ENCODE measurements at regions not wholly inside any gene's neighbourhood (a gene's known extent, or its start where the extent isn't known, plus 50 kb on each side); places are given as distances from the start of the nearest gene placed in this dataset.

DNA sequence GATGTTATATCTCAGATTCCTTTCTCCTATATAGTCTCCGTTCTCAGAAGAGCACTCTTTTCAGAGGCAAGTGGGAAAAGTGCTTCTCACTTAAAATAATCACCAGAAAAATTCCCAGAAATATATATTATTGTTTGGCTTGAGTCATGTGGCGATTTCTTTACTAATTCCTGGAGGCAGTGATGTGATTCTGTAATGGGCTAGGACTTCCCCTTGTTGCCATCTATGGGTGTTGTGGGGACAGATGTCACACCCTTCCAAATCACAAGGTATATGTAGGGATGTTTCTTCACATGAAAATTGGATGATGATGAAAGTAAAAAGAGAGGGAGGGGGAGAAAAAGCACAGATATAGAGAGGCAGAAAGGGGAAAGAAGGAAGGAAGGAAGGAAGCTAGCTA, 553.4 kb downstream of the PPP4R3C start (continued):
- TF ChIP-seq, protein P1, sequence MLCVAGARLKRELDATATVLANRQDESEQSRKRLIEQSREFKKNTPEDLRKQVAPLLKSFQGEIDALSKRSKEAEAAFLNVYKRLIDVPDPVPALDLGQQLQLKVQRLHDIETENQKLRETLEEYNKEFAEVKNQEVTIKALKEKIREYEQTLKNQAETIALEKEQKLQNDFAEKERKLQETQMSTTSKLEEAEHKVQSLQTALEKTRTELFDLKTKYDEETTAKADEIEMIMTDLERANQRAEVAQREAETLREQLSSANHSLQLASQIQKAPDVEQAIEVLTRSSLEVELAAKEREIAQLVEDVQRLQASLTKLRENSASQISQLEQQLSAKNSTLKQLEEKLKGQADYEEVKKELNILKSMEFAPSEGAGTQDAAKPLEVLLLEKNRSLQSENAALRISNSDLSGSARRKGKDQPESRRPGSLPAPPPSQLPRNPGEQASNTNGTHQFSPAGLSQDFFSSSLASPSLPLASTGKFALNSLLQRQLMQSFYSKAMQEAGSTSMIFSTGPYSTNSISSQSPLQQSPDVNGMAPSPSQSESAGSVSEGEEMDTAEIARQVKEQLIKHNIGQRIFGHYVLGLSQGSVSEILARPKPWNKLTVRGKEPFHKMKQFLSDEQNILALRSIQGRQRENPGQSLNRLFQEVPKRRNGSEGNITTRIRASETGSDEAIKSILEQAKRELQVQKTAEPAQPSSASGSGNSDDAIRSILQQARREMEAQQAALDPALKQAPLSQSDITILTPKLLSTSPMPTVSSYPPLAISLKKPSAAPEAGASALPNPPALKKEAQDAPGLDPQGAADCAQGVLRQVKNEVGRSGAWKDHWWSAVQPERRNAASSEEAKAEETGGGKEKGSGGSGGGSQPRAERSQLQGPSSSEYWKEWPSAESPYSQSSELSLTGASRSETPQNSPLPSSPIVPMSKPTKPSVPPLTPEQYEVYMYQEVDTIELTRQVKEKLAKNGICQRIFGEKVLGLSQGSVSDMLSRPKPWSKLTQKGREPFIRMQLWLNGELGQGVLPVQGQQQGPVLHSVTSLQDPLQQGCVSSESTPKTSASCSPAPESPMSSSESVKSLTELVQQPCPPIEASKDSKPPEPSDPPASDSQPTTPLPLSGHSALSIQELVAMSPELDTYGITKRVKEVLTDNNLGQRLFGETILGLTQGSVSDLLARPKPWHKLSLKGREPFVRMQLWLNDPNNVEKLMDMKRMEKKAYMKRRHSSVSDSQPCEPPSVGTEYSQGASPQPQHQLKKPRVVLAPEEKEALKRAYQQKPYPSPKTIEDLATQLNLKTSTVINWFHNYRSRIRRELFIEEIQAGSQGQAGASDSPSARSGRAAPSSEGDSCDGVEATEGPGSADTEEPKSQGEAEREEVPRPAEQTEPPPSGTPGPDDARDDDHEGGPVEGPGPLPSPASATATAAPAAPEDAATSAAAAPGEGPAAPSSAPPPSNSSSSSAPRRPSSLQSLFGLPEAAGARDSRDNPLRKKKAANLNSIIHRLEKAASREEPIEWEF (IDR thresholded peaks at IDR 0.05; ENCODE audit: insufficient replicate concordance, low read depth, low read length): no peak
- TF ChIP-seq TAF1 (IDR thresholded peaks at IDR 0.05; ENCODE audit: borderline replicate concordance, low read depth, low read length): no peak

DNA sequence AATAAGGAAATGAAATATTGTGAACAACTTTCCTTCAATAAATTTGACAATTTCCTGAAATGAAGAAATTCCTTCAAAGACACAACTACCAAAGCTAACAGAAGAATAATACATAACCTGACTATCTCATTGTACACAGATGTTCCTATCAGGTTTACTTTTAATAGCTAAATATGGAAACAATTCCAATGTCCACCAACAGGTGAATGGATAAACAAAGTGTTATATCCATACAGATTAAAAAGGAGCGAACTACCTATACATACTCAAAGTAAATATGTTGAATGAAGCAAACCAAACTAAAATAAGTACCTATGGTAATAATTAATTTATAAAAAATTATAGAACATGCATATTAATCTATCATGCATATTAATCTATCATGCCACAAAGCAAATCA, 554.9 kb downstream of the PPP4R3C start:
- Histone ChIP-seq H3K9ac (ENCODE audit: control insufficient read depth, insufficient read depth, low read length) (no peak overlapping the region), H2AFZ (ENCODE audit: control insufficient read depth, low read depth, low read length) (no peak overlapping the region), H3K27me3 (replicated peaks in 1 of 2; ENCODE audit: control insufficient read depth in 2 of 2, insufficient read depth in 2 of 2, low read length in 1 of 2) (no peaks in the 10 kb centered on the region), H3K36me3 (ENCODE audit: control insufficient read depth in 2 of 2, insufficient read depth in 2 of 2, low read length in 1 of 2) (no peaks in the 10 kb centered on the region), H3K79me2 (ENCODE audit: control insufficient read depth, insufficient read depth, low read length) (no peaks in the 10 kb centered on the region), H3K9me3 (replicated peaks; ENCODE audit: control insufficient read depth, insufficient read depth, low read length) (no peaks in the 10 kb centered on the region), H3K27ac (ENCODE audit: control insufficient read depth, insufficient read depth) (no peak overlapping the region), H3K4me2 (ENCODE audit: control insufficient read depth, insufficient read depth) (no peak overlapping the region), H3K4me1 (ENCODE audit: control insufficient read depth, insufficient read depth, low read length) (no peaks in the 10 kb centered on the region), H3K4me3 (no peak overlapping the region), H4K20me1 (ENCODE audit: control insufficient read depth, insufficient read depth) (no peaks in the 10 kb centered on the region)
- CTCF ChIA-PET: interaction anchor here (0.8 to 1.9 kb wide), 3 partner anchors 9 to 278 kb away, joined by 3 to 11 read pairs (median 4); no protein-coding TSS in a partner anchor
- no peak for FAIRE-seq
- RAD21 ChIA-PET (ENCODE audit: unreplicated experiment): interaction anchor here (1.6 to 1.7 kb wide), 2 partner anchors 51 to 55 kb away, joined by 4 to 7 read pairs; no protein-coding TSS in a partner anchor
- no peak for DNase-seq (ENCODE audit: low read depth, low spot score)
- ATAC-seq: no peak
- POLR2A ChIA-PET: no interaction called here
- WGBS (ENCODE audit: insufficient coverage, insufficient replicate concordance, low lambda C conversion rate, missing lambda C conversion rate): 4% methylated on average over 1 of the region's 1 CpG
- SMC1A ChIA-PET (ENCODE audit: uncharacterized antibody, unreplicated experiment): interaction anchor here (0.5 to 1.1 kb wide), 7 partner anchors 11 to 278 kb away, joined by 3 to 4 read pairs (median 3); no protein-coding TSS in a partner anchor
- intact Hi-C loops (cut with micrococcal nuclease; ENCODE audit: unreplicated experiment): no loop called here
- BruUV-seq (replicated peaks): no TSS peak
- in situ Hi-C loops (cut with MboI): no loop called here
- TF ChIP-seq MYB (IDR thresholded peaks at IDR 0.05; ENCODE audit: borderline replicate concordance, low read depth, low read length) (no peak), ZNF274 (IDR thresholded peaks at IDR 0.05; ENCODE audit: insufficient read depth, insufficient read length) (no peak), SRF (IDR thresholded peaks at IDR 0.05; ENCODE audit: low read depth in 2 of 2, low read length in 2 of 2) (no peak), ZNF207 (IDR thresholded peaks at IDR 0.05; ENCODE audit: borderline replicate concordance) (no peak), BMI1 (IDR thresholded peaks at IDR 0.05; ENCODE audit: borderline replicate concordance) (no peak), NBN (IDR thresholded peaks at IDR 0.05) (no peak)
- TF ChIP-seq, protein P2, sequence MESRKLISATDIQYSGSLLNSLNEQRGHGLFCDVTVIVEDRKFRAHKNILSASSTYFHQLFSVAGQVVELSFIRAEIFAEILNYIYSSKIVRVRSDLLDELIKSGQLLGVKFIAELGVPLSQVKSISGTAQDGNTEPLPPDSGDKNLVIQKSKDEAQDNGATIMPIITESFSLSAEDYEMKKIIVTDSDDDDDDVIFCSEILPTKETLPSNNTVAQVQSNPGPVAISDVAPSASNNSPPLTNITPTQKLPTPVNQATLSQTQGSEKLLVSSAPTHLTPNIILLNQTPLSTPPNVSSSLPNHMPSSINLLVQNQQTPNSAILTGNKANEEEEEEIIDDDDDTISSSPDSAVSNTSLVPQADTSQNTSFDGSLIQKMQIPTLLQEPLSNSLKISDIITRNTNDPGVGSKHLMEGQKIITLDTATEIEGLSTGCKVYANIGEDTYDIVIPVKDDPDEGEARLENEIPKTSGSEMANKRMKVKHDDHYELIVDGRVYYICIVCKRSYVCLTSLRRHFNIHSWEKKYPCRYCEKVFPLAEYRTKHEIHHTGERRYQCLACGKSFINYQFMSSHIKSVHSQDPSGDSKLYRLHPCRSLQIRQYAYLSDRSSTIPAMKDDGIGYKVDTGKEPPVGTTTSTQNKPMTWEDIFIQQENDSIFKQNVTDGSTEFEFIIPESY (IDR thresholded peaks at IDR 0.05): no peak
- TF ChIP-seq, protein P3, sequence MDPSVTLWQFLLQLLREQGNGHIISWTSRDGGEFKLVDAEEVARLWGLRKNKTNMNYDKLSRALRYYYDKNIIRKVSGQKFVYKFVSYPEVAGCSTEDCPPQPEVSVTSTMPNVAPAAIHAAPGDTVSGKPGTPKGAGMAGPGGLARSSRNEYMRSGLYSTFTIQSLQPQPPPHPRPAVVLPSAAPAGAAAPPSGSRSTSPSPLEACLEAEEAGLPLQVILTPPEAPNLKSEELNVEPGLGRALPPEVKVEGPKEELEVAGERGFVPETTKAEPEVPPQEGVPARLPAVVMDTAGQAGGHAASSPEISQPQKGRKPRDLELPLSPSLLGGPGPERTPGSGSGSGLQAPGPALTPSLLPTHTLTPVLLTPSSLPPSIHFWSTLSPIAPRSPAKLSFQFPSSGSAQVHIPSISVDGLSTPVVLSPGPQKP (IDR thresholded peaks at IDR 0.05; ENCODE audit: low read depth, low read length): no peak
- TF ChIP-seq, protein P4, sequence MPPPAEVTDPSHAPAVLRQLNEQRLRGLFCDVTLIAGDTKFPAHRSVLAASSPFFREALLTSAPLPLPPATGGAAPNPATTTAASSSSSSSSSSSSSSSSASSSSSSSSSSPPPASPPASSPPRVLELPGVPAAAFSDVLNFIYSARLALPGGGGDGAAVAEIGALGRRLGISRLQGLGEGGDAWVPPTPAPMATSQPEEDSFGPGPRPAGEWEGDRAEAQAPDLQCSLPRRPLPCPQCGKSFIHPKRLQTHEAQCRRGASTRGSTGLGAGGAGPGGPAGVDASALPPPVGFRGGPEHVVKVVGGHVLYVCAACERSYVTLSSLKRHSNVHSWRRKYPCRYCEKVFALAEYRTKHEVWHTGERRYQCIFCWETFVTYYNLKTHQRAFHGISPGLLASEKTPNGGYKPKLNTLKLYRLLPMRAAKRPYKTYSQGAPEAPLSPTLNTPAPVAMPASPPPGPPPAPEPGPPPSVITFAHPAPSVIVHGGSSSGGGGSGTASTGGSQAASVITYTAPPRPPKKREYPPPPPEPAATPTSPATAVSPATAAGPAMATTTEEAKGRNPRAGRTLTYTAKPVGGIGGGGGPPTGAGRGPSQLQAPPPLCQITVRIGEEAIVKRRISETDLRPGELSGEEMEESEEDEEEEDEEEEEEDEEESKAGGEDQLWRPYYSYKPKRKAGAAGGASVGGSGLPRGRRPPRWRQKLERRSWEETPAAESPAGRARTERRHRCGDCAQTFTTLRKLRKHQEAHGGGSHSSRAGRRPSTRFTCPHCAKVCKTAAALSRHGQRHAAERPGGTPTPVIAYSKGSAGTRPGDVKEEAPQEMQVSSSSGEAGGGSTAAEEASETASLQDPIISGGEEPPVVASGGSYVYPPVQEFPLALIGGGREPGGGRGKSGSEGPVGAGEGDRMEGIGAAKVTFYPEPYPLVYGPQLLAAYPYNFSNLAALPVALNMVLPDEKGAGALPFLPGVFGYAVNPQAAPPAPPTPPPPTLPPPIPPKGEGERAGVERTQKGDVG (CRISPR knock-in tag; IDR thresholded peaks at IDR 0.05): no peak

Data from GM12878 (cell line).